AG04450 (cell line): ENCODE measurements at regions not wholly inside any gene's neighbourhood (a gene's known extent, or its start where the extent isn't known, plus 50 kb on each side); places are given as distances from the start of the nearest gene placed in this dataset.
"Not testable (repeated sequence)": the region's sequence is repeated elsewhere in the genome, so short reads cannot be mapped to it uniquely, and the experiment has no call there.

Source experiments
- CTCF ChIA-PET: fragments of 300-600, 350-600 bp; formaldehyde crosslinking; extraction: SDS; loops from one replicate; lab custom pipeline; 2022; ENCODE audit warnings: antibody characterized with exemption, inconsistent platforms; lab: Charles Lee
- POLR2A ChIA-PET: fragments of 350-600 bp; formaldehyde crosslinking; extraction: SDS; loops from one replicate; lab custom pipeline; 2021; ENCODE audit warnings: antibody characterized with exemption, inconsistent platforms; lab: Yijun Ruan, JAX
- DNase-seq: peaks from one replicate; pipeline ENCODE4 v3.0.0-alpha.2; 2011; ENCODE audit warnings: low read depth, low spot score
- H3K27ac ChIP-seq: one replicate; pipeline ENCODE4 v1.5.1; 2012; ENCODE audit warnings: low read depth, low read length, control low read depth
- H3K27me3 ChIP-seq: one replicate; pipeline ENCODE4 v1.6.0; 2012; ENCODE audit warnings: low read length; ENCODE audit not compliant: control insufficient read depth, insufficient read depth
- H3K4me3 ChIP-seq: 2 replicates; pipeline ENCODE4 v1.5.1; 2011; ENCODE audit warnings: mild to moderate bottlenecking, low read depth, low read length, control low read depth
- H3K9me3 ChIP-seq: 2 replicates; pipeline ENCODE4 v1.5.1; 2012; ENCODE audit warnings: low read length; ENCODE audit not compliant: control insufficient read depth, insufficient read depth
- TF ChIP-seq, protein P1 (sequence below): IDR thresholded peaks from 2 replicates; pipeline ENCODE4 v1.5.1; 2011; ENCODE audit warnings: low read depth, low read length, control low read depth, inconsistent platforms

DNA sequence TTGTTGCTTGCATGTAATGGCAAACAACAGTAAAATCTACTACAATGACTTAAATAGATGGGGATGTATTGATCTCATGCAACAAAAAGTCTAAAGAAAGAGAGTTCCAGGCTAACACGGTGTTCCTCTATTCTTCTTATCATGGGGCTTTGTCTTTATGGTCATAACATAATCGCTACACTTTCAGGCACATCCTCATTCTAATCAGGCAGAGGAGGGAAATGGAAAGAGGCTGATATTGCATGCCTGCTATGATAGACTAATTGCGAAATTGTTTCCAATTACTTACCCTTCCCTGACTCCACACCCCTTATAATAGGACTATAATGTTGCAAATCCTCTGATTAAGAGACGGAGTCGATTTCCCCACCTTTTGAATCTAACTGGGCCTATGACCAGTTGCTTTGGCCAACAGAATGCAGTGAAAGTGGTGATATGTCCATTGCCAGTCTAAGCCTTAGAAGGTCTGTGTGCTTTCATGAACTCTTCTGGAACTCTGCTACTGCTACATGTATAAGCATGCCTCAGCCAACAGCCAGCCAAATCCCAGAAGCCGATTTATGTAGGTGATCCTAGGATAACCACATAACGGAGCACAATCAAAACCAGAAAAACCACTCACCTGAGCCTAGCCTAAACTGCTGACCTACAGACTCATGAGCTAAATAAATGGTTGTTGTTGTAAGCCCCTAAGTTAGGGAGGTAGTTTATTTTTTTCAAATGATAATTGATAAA lies 180.3 kb upstream of the TACR1 start:
- no peak overlapping the region for H3K27ac ChIP-seq
- ChIA-PET CTCF (interaction anchor here (0.5 to 1.4 kb wide), 2 partner anchors 181 to 261 kb away, joined by 3 to 4 read pairs; partner anchors contain the start of gene TACR1), POLR2A (no interaction called here)
- H3K4me3 ChIP-seq, result no peak overlapping the region
- no peaks in the 10 kb centered on the region; the same call in 1 of the 2 replicates for H3K9me3 ChIP-seq
- DNase-seq, result no peak
- H3K27me3 ChIP-seq, result peaks cover 2% of the 10 kb centered on the region
- TF ChIP-seq, protein P1, sequence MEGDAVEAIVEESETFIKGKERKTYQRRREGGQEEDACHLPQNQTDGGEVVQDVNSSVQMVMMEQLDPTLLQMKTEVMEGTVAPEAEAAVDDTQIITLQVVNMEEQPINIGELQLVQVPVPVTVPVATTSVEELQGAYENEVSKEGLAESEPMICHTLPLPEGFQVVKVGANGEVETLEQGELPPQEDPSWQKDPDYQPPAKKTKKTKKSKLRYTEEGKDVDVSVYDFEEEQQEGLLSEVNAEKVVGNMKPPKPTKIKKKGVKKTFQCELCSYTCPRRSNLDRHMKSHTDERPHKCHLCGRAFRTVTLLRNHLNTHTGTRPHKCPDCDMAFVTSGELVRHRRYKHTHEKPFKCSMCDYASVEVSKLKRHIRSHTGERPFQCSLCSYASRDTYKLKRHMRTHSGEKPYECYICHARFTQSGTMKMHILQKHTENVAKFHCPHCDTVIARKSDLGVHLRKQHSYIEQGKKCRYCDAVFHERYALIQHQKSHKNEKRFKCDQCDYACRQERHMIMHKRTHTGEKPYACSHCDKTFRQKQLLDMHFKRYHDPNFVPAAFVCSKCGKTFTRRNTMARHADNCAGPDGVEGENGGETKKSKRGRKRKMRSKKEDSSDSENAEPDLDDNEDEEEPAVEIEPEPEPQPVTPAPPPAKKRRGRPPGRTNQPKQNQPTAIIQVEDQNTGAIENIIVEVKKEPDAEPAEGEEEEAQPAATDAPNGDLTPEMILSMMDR, result no peak

DNA sequence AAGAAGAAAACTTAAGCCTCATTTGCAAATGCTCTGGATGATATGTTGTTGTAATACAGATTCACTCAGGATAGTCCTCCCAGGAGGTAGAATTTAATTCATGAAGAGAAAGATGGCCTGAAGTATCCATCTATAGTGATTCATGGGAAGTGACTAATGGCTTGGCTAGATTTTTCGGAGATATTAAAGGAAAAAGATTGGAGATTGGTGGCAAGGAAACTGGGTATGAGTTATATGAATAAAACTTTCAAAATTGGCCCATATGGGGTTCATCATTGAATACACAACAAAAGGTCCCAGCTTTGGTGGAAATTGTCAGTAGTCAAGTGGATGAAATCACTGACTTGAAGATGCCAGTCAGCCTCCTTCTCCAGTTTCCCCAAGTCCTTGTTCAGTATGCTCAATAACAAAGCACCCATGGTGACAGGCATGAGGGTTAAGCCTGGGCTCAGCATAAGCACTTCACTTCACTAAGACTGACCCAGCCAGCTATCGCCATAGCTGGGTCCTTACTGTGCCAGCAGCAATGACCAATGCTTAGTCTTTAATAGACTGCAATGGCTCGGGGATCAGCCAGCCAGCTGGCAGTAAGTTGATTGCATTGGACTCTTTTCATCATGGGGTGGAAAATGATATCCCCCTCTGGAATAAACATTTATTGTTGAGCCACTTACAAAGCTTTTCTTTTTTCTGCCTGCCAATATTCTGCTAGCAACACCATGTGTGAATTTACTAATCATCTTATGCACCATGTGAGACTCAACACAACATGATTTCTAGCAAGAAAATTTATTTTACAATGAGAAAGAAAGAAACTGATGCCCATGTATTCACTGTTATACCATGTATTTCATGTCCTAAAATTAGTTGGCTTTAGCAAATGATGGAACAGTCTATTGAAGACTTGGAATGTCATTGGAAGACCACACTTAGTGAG lies 176.6 kb upstream of the TACR1 start:
- Histone ChIP-seq H3K27ac (no peak overlapping the region), H3K9me3 (no peaks in the 10 kb centered on the region; the same call in 1 of the 2 replicates), H3K27me3 (no peaks in the 10 kb centered on the region), H3K4me3 (no peak overlapping the region)
- no peak for DNase-seq
- TF ChIP-seq, protein P1, result no peak
- POLR2A ChIA-PET, result no interaction called here
- CTCF ChIA-PET, result no interaction called here

DNA sequence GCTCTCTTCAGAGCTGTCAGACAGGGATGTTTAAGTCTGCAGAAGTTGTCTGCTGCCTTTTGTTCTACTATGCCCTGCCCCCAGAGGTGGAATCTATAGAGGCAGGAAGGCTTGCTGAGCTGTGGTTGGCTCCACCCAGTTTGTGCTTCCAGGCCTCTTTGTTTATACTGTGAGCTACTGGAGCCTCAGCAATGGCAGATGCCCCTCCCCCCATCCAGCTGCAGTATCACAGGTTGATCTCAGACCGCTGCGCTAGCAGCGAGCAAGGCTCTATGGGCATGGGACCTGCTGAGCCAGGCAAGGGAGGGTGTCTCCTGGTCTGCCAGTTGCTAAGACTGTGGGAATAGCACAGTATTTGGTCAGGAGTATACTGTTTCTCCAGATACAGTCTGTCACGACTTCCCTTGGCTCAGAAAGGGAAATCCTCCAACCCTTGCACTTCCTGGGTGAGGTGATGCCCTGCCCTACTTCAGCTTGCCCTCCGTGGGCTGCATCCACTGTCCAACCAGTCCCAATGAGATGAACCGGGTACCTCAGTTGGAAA lies 175.2 kb upstream of the TACR1 start:
- CTCF ChIA-PET, H3K9me3 ChIP-seq, H3K27me3 ChIP-seq, H3K4me3 ChIP-seq, H3K27ac ChIP-seq, POLR2A ChIA-PET: not testable (repeated sequence)
- peak; percentile 3 for DNase-seq

DNA sequence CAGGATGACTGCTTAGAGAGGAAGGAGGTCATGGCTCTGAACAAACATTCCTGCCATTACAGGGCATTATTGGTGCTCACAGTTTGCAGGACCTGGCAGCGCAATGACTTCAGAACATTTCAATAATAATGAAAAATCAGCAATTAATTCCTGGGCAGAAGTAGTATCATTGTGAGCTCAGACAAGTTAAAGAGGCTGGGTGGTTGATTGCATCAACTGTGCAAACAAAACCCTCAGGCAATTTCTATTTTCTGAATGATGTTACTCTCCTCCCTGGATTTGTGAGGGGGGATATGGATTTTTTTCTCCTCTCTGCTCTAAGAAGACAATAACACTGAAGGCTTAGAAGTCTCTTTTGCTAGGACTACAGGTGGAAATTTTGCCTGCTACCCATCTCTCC lies 168.1 kb upstream of the TACR1 start:
- TF ChIP-seq, protein P1, result no peak
- DNase-seq, result no peak
- CTCF ChIA-PET, result no interaction called here
- POLR2A ChIA-PET, result no interaction called here
- H3K27me3 ChIP-seq, result peaks cover 2% of the 10 kb centered on the region
- no peak overlapping the region for H3K27ac ChIP-seq
- H3K4me3 ChIP-seq, result no peak overlapping the region
- H3K9me3 ChIP-seq, result no peaks in the 10 kb centered on the region

DNA sequence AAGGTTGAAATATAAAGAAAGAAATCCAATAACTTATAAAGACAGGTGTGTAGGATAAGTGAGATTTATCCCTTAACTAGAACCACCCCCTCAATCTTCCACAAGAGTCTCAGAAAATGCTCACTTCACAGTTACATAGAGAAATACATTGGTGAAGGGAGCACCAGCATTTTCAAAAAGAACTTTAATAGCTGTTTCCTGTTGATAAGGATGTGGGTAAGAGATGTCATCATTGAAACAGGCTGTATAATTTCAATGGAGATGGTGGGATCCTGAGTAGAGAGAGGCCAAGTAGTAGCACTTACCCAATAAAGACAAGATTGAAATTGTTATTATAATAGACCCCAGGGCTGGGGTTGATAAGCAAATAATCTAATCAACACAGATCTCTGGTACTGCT lies 162.2 kb upstream of the TACR1 start:
- ChIA-PET CTCF (no interaction called here), POLR2A (no interaction called here)
- Histone ChIP-seq H3K27ac (no peak overlapping the region), H3K9me3 (no peaks in the 10 kb centered on the region), H3K27me3 (no peaks in the 10 kb centered on the region), H3K4me3 (no peak overlapping the region)
- TF ChIP-seq, protein P1, result no peak
- no peak for DNase-seq
